GM23248 (cell line): ENCODE measurements at regions not wholly inside any gene's neighbourhood (a gene's known extent, or its start where the extent isn't known, plus 50 kb on each side); places are given as distances from the start of the nearest gene placed in this dataset.

Experiments used
- EZH2 ChIP-seq: fragments of 200-600 bp; sonication (generic); IDR thresholded peaks from 2 replicates; pipeline ENCODE4 v1.6.1; 2018; ENCODE audit warnings: antibody characterized with exemption, mild to moderate bottlenecking; ENCODE audit not compliant: insufficient read depth, poor library complexity, severe bottlenecking
- EZH2phosphoT487 ChIP-seq: fragments of 200-600 bp; sonication (generic); IDR thresholded peaks from 2 replicates; pipeline ENCODE4 v1.6.1; 2018; ENCODE audit warnings: antibody characterized with exemption, moderate library complexity, mild to moderate bottlenecking, low read depth; ENCODE audit not compliant: insufficient read depth

- no peak for TF ChIP-seq EZH2
- no peak for TF ChIP-seq EZH2phosphoT487
These were observed 1154.9 kb upstream of the TMEFF2 start for GRCh38 chr2:193349642-193350041.
